ENCODE measurements at regions not wholly inside any gene's neighbourhood (a gene's known extent, or its start where the extent isn't known, plus 50 kb on each side); places are given as distances from the start of the nearest gene placed in this dataset.

- TF ChIP-seq CTCF (IDR thresholded peaks at IDR 0.05) (no peak), POLR2A (IDR thresholded peaks at IDR 0.05) (no peak), POLR2AphosphoS5 (IDR thresholded peaks at IDR 0.05) (no peak)
Observed at GRCh38 chr10:35743851-35744250, 101.8 kb upstream of the FZD8 start.
